ENCODE measurements at regions not wholly inside any gene's neighbourhood (a gene's known extent, or its start where the extent isn't known, plus 50 kb on each side); places are given as distances from the start of the nearest gene placed in this dataset.
"Not testable (repeated sequence)": the region's sequence is repeated elsewhere in the genome, so short reads cannot be mapped to it uniquely, and the experiment has no call there.

DNA sequence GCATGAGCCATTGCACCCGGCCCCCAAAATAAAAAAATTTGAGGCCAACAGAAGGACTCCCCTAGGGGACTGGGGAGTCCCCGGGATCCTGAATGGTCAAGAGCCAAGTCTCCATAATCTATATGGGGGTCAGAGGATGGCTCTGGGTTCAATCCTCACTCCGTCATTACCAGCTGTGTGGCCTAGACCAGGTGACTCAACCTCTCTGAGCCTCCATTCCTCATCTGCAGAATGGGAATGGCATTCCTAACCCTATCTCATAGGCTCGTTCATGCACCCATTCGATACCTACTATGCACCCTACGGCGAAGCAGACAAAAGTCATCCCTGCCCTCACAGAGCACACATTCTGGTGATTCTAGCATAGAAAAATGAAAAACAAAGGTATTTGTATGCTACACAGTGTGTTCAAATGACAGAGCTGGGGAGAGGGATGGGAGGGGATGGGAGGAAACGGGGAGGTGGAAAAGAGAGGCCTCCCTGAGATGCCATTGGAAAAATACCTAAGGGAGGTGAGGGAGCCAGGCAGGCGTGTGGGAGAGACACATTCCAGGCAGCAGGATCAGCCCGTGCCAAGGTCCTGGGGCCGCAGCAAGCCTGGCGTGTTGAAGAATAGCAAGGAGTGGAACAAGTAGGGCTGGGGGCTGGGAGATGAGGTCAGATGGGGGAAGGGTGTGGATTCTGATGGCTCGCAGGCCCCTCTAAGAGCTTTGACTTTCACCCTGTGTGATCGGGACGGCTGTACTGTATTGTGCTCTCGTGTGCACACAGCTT is 71.2 kb downstream of the RMI2 start:
- DNase-seq = no peak

GRCh38 chr16:11417487-11417886 is 72.2 kb downstream of the RMI2 start:
- no peak for DNase-seq

DNA sequence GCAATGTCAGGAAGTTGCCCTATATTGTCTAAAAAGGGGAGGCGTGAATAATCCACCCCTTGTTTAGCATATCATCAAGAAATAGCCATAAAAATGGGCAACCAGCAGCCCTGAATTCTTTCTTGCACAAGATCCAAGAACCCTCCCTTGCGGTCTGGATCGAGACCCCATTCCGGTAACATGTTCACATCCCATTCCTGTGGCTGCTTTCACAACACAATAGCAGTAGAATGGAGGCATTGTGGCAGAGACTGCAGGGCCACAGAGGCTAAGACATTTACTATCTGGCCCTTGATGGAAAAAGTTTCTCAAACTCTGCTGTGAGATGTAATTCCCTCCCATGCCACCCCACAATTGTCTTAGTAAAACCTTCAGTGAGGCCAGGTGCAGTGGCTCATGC is 73.2 kb downstream of the RMI2 start:
- no peak for DNase-seq

- not testable (repeated sequence) for DNase-seq
Measured at GRCh38 chr16:11420067-11420466, 74.8 kb downstream of the RMI2 start.

DNA sequence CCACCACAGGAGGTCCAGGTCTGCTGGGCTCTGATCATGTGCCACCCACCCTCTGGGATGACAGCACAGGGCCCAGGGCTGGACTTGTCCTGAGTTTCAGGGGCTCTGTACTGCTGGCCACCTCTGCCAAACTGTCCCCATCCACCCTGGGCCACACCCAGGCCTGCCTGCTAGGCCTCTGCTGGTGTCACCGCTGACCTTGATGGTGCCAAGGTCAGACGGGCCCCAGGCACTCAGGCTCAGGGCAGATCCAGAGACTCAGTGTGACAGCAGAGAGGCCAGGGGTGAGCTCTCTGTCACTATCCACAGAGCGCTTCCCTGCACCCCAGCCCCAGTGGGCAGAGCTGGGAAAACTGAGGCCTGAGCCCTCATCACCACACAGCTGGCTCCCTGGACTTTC is 75.6 kb downstream of the RMI2 start:
- no peak for DNase-seq

GRCh38 chr16:11422381-11423314 is 77.4 kb downstream of the RMI2 start:
- no peak for DNase-seq

- no peak for DNase-seq
Measured at GRCh38 chr16:11423315-11424117, 78.3 kb downstream of the RMI2 start.

DNA sequence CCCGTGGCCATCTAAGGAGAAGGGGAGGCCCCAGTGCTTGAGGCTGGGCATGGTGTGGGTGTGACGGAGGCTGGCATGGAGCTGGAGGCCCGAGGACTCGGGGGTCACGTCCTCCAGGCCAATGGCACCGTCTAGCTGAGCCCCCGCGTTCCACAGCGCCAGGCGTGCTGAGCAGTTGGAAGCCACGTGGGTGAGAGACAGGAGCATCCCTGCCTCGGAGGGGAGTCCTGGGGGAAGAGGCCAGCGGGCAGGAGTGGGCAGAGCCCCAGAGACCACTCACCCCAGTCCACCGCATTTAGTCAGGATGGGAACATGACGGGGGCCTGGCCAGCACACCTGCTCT is 78.8 kb downstream of the RMI2 start:
- no peak for DNase-seq

DNA sequence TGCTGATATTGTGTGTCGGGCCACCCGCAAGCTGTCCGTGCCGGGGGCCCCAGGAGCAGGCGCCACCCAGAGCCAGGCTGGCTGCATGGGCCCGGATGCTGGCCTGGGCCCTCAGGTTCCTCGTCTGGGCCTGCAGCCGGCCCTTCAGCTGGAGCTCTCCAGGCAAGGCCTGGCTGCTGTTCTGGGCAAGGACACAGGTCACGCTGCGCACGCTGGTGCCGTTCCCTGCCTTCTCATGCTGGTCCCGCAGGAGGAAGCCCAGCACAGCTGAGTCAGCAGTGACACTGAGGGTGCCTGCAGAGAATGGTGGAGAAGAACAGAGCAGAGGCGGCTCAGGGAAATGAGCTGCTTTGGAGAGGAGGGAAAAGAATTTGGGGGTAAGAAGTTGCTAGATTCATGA is 79.9 kb downstream of the RMI2 start:
- DNase-seq = no peak

GRCh38 chr16:11428623-11428953 is 83.3 kb downstream of the RMI2 start:
- DNase-seq = no peak

GRCh38 chr16:11429123-11429522 is 83.9 kb downstream of the RMI2 start:
- no peak for DNase-seq

DNA sequence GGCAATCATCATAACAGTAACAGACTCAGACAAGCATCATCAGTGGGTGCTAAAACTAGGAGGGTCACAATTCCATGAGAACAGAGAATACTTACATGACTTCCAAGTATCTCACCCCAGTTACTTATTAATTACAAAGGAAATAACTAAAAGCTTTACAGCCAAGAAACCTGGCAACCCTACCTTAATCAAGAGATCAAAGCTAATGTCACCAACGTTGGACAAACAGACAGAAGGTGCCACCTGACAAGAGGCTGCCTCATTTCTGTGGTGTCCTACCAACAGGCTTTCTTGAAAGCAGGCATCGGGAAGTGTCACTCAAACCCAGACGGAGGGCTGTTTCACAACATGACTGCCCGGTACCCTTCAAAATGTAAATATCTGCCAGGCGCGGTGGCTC is 84.6 kb downstream of the RMI2 start:
- DNase-seq = no peak

DNA sequence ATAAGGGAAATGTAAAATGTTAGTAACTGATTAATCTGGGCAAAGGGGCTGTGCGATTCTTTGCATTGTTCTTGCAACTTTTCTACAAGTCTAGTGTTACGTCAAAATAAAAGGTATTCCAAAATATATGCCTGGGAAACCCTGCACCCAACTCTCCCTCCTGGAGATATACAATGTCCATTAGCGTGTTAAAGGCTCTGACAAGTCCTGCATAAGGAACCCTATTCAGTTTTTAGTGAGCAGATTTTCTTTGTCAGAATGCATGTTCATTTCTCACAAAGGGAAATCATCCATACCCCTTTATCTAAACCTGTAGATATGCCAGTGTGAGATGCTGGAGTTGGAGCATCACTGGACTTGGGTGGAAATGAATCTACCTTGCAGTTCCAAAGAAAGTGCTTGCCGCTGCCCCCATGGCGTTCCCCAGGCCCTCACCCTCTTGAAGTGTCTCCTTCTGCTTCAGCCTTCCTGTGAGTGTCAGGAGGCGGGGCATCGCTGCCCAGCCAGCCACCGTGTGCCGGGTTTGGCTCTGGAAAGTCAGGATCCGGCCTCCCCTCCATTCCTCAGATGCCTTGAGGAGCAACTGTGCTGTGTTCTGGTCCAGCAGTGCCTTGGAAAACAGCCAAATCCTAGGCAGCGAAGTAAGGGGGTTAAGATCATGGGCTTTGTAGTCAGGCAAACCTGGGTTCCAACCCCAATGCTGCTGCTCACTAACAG is 85.5 kb downstream of the RMI2 start:
- DNase-seq = no peak

GRCh38 chr16:11431915-11432465 is 86.7 kb downstream of the RMI2 start:
- DNase-seq = no peak

DNA sequence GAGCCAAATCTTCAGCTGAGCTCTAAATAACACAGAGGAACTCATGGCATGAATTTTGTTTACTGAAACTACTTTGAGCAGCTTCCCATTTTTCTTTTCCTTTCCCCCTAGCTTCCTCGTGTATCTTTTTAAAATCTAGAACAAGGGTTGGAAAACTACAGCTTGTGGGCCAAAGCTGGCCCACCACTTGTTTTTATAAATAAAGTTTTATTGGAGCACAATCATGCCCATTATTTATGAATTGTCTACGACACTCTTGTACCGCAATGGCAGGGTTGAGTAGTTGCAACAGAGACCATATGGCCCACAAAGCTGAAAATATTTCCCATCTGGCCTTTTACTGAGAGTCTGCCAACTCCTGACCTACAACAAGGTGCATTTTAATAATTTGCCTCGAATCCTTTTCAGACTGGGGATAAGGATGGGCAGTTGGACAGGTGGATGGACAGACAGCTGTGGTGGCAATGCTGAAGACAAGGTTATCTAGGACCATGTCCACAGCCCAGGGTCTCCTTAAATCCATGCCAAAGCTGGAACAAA is 87.7 kb downstream of the RMI2 start:
- no peak for DNase-seq

- DNase-seq = no peak
Measured at GRCh38 chr16:11435576-11435975, 90.3 kb downstream of the RMI2 start.

GRCh38 chr16:11437069-11437468 is 91.8 kb downstream of the RMI2 start:
- no peak for DNase-seq

DNA sequence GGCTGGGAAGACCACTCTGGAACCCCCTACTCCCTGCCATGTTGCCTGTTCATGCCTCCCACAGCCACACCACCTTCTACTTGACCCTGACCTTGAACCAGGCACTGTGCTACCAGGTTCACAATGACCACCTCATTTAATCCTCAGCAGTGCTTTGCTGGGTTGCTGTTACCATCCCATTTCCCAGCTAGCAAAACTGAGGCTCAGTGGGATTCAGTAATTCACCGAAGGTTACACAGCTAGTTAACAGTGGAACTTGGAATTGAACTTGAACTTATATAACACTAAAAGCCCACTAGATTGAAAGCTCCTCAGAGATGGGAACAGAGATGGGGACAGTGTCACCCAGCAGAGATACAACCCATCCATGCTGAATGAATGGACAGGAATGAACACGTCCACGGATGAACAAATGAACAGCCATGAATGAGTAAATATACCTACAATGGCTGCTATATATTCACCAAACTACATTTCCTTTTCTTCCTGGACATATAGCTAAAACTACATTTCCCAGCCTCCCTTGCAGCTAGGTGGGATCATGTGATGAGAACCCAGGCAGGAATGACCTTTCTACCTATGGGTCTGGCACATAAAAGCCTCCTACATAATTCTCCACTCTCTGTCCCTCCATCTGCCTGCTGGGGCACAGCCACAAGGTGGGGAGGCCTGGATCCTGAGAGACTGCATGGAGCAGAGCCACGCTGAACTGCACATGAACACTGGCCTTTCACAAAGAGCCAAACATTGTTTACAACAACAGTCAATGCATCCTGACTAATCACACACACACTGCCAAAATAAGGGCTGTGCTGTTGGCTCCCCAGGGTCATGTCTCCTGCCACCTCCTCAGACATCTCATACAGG is 94.8 kb downstream of the RMI2 start:
- peak in 1 of 2 experiments; percentile 7 for DNase-seq

GRCh38 chr16:11440657-11441012 is 95.4 kb downstream of the RMI2 start:
- no peak for DNase-seq

- no peak for DNase-seq
Measured at GRCh38 chr16:11445486-11445885, 100.2 kb downstream of the RMI2 start.

GRCh38 chr16:11446566-11447119 is 101.4 kb downstream of the RMI2 start:
- peak in 1 of 2 experiments; percentile 9 for DNase-seq

Measured in NCI-H526 (cell line).